HG03342 (cell line): ENCODE measurements at regions not wholly inside any gene's neighbourhood (a gene's known extent, or its start where the extent isn't known, plus 50 kb on each side); places are given as distances from the start of the nearest gene placed in this dataset.

Experiments used
- ATAC-seq: cut with Tn5 transposase; IDR thresholded peaks from one replicate; pipeline ENCODE4 v1.9.1; 2021; ENCODE audit warnings: mild to moderate bottlenecking, moderate library complexity; ENCODE audit not compliant: unreplicated experiment

DNA sequence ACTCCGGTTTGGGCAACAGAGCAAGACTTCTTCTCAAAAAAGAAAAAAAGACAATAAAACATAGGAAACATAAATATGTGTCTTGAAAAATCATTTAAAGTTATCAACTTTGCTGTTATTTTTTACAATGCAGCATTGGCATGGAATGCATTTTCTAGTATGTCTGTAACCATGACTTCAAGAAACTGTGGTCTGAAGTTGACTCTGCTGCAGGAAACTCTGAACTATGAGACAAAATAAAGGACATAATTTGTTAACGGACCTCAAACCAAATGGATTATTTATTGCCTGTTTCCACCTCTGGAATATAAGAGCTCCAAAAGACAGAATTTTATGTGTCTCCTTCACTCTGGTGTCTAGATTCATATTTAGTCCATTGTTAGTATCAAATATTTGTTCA, 79.1 kb downstream of the TRIB2 start:
- ATAC-seq, result no peak

GRCh38 chr2:12796657-12797056, 79.9 kb downstream of the TRIB2 start:
- no peak for ATAC-seq

GRCh38 chr2:12797815-12798214, 81.1 kb downstream of the TRIB2 start:
- no peak for ATAC-seq

DNA sequence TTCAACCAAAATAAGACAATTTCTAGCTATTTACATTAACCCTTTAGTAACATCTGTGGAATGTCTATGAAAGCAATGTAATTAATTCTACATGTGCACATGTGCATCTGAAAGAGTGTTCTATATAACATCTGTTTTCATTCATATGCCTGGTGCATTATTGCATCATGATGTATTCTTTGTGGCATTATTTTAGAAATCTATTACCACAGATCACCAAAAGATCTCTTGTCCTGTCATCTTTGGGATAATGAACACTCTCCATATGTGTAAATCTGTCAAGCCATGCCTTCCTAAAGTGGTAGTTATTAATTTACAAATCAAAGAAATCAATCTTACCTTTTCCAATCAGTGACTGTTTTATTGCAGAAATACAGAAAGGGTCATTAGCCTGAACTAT, 86.9 kb downstream of the TRIB2 start:
- no peak for ATAC-seq

DNA sequence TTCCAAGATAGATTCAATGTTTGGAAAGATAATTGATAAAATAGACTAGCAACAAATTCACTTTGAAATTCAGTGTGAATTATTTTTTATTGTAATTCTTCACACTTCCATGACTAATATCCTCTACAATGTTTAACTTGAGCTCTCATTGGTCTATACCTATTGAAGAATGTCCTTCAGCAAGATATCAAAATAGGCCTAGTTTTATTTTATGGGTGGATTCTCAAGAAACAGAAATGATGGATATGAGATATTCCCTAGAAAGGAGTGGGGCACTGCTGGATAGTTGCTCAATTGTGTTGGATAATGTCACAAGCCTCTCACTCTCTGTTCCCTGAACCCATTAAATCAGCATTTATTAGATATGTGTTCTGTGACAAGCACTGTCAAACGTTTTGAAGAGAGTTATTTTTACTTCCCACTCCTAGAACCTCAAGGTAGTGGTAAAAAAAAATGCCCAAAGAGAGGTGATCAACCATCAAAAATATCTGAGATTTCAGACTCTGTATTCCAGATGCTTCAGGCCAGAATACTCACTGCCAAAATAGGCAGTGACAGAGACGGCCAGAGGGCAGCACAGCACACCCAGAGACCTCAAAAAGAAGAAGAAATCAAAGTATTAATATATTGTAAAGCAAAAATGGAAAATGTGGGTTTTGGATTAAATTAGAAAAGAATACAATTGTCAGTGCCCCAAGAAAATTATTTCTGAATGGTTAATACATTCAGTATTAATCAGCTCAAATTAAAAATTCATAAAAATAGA, 87.5 kb downstream of the TRIB2 start:
- ATAC-seq, result no peak

- no peak for ATAC-seq
Observed at GRCh38 chr2:12805033-12805432, 88.3 kb downstream of the TRIB2 start.

GRCh38 chr2:12806549-12807242, 90.0 kb downstream of the TRIB2 start:
- ATAC-seq, result no peak

DNA sequence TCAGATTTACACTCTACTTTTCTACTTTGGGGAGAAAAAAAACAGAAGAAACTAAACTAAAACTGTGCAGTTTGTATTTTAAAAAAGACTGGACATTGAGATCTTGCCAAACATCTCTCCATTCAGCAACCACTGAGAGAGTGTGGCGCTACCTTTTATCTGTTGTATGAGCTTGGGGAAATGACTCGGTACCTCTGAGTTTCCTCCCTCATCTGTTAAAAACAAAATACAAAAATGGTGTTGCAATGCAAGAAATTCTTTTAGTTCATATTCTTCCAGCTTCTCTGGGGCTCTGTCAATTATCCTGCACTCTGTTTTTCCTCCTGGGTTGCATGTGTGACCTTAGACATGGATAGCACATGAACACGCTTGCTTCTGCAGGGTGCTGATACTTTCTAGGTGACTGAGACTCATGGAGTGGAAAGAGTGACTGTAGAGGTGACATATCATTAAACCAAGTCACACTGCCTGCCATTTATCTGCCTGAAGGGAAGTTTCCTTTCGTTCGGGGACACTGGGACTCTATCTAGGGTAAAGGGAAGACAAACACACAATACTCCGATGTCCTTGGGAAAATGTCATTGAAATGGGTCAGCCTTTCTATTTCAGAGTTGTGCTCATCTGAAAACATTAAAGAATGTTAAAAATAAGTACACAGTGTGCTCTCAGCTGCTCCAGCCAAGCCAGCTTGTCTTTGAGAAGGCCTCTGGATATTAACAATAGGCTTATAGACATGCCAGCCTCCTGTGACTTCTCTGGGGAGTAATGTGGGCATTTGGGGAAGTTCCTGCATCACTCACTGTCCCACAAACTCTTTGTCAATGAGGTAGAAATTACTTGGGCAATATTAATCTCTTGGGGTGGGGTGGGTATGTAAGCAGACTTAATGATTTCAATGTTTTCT, 91.4 kb downstream of the TRIB2 start:
- no peak for ATAC-seq

DNA sequence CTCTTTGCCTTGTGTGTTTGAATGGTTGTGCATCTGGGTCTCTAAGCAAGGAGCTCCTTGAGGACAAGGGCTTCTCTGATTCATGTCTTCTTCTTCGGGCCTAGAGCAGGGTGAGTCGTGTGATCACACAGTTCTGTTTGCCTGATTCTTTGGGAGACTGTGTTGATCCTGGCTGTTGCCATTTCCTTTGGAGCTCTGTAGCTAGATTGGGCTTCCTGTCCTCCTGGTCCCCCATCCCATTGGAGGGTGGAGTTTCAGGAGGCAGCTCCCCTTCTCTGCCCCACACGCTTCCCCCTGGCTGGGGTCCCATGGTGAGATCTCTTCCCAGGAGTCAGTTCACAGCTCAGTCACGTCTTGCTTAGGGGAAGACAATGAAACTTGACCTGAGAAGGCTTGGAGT, 92.8 kb downstream of the TRIB2 start:
- no peak for ATAC-seq

- ATAC-seq, result no peak
Observed at GRCh38 chr2:12811916-12812315, 95.2 kb downstream of the TRIB2 start.

GRCh38 chr2:12813166-12813565, 96.4 kb downstream of the TRIB2 start:
- ATAC-seq, result no peak

- ATAC-seq, result no peak
Observed at GRCh38 chr2:12816379-12817306, 99.9 kb downstream of the TRIB2 start.

- no peak for ATAC-seq
Observed at GRCh38 chr2:12817870-12818269, 101.1 kb downstream of the TRIB2 start.

DNA sequence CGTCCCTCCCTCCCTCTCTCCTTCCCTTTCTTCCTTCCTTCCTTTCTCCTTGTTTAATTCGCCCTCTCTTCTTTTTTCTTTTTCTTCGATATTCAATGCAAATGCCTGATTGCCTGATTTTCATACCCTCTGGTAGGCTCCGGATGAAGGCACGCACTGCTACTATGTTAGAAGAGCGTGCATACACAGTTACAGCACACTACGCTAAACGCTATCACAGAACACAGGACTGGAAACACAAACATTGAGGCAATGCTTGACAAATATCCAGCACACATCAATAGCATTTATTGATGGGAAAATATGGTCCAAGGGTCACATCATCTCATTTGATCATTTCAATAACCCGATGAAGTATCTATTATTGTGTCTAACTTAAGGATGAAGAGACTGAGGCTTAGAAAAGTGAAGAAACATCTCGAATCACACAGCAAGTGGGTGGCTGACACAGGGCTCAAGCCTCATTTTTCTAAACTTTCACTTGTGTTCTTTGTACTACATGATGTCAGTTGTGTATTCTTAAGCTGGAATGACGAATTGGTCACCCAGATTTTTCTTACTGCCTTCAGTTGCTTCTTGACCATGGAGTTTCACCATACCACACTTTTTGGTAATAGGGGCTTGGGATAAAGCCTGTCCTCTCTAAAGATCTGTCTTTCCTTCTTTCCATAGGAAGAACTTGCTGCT, 101.8 kb downstream of the TRIB2 start:
- no peak for ATAC-seq

GRCh38 chr2:12819103-12819475, 102.4 kb downstream of the TRIB2 start:
- no peak for ATAC-seq

- no peak for ATAC-seq
Observed at GRCh38 chr2:12819721-12820120, 103.0 kb downstream of the TRIB2 start.

DNA sequence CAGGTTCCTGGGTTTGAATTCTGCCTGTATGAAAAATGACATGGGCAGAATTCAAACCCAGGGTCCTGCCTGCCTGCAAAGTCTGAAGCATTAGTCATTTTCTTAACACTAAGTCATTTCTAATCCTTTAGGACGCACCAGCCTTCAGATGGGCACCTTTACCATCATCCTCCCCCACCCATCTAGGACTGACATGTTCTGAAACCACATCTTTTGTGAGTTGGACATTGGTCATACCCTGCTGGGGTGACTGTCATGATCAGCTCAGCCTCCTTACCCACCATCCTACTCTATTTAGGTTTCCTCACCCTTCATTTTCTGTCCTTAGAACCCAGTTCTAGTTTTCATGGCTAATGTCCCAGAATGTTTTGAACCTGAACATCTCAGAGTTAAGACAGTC, 104.9 kb downstream of the TRIB2 start:
- no peak for ATAC-seq

DNA sequence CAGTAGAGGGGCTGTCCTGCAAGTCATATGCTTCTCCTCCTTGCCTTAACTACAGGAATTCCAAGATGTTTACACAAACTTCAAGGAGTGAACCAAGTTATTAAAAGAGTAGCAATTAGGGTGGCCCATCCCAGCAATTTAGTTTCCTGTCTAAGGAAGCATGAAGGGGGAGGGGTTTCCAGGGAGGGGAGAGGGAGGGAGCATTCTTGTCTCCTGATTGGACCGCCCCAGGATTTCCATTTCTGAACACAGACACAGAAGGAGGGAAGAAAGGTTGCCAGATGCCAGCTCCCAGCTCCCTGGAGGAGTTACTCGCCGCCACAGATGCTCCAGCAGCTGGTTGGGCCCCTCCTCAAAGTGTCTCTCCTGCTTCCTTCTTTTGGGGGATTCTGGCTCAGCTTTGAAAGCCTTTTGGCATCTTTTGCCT, 107.6 kb downstream of the TRIB2 start:
- no peak for ATAC-seq

- no peak for ATAC-seq
Observed at GRCh38 chr2:12824778-12825379, 108.1 kb downstream of the TRIB2 start.

DNA sequence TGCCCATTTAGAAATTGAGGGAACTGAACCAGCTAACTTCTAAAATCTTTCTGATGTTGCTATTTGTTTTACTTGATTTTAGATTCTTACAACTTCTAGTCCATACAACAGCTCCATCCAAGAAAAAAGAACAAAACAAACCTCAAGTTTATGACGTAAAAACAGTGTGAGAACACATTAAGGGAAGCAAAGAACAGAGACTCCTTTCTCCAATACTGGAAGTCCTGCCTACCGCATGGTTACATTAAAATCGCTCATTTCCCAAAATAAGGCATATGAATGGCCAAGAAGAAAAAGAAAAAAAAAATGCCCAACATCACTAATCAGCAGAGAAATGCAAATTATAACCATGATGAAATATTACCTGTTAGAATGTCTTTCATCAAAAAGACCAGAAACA, 110.0 kb downstream of the TRIB2 start:
- no peak for ATAC-seq
